Stimulated activated naive CD4-positive, alpha-beta T cell treated with Interleukin-2 at 50 U/mL for 16 hours (primary cell): ENCODE measurements at regions not wholly inside any gene's neighbourhood (a gene's known extent, or its start where the extent isn't known, plus 50 kb on each side); places are given as distances from the start of the nearest gene placed in this dataset.

Source experiments
- DNase-seq: peaks from one replicate; lab custom pipeline; 2025; lab: John Stamatoyannopoulos, UW

DNA sequence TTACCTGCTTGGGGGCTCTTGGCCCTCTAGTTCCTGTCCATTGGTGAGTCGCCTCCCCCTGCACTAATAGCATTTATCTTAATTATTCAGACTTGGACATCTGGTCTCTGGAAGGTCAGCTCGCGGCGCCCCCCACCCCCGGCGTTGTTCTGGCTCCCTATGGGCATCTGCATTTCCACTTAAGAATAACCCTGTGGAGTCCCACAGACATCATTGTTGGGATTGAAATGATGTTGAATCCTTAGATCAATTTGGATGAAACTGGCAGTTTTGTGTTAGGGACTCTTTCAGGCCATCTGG lies 313.8 kb upstream of the HS6ST1 start:
- no peak for DNase-seq

- no peak for DNase-seq
Measured at GRCh38 chr2:128633501-128633900, 314.8 kb upstream of the HS6ST1 start.

GRCh38 chr2:128635361-128635900 lies 316.8 kb upstream of the HS6ST1 start:
- no peak for DNase-seq

- no peak for DNase-seq
Measured at GRCh38 chr2:128636802-128637147, 318.1 kb upstream of the HS6ST1 start.

DNA sequence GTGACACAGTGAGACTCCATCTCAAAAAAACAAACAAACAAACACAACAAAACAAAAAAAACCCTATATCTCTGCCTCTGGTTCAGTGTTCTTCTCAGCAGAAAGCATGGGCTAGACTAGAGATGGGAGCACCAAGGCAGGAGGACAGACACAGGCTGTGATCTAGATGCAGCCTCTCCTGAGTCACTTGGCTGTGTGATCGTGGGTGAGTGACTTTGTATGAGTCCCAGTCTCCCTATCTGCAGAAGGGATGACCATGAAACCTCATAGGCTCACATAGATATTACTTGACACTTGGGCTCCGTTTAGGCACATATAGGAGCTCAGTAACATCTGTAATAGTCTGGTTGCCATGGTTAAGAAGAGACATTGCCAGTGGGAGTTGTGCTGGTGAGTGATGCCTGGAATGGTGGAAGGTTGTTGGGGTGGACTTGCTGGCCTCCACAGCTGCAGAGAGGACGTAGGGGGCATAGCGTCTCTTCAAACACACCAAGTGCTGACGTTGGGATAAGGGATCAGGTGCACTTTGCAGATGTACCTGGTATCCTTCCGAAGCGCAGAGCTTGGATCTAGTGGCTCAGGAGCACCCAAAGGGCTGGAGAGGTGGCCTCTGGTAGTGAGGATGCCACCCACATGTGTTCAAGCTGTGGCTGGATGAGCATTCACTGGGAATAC lies 318.9 kb upstream of the HS6ST1 start:
- DNase-seq: no peak

- no peak for DNase-seq
Measured at GRCh38 chr2:128638341-128639119, 319.9 kb upstream of the HS6ST1 start.

GRCh38 chr2:128639120-128639477 lies 320.4 kb upstream of the HS6ST1 start:
- no peak for DNase-seq

- no peak for DNase-seq
Measured at GRCh38 chr2:128639693-128640092, 321.0 kb upstream of the HS6ST1 start.

GRCh38 chr2:128640166-128640844 lies 321.6 kb upstream of the HS6ST1 start:
- no peak for DNase-seq

- DNase-seq: no peak
Measured at GRCh38 chr2:128640845-128641360, 322.2 kb upstream of the HS6ST1 start.

- no peak for DNase-seq
Measured at GRCh38 chr2:128641421-128642080, 322.9 kb upstream of the HS6ST1 start.

DNA sequence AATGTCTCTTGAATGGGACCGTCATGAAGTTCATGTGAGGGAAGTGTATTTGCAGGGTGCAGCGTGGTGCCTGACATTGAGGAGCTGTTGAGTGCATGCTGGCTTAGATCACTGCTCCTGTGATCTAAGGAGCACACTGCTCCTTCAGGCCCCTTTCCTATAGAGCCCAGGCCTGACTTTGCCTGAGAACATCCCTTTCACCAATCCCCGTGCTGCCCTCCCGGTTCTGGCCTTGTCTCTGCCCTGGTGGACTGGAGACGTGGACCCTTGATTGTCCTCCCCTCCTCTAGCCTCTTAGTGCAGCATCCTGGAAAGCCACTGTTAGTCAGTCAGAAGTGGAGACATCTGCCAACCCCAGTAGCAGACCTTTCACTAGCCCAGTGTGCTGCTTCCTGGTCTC lies 323.6 kb upstream of the HS6ST1 start:
- no peak for DNase-seq

- no peak for DNase-seq
Measured at GRCh38 chr2:128642821-128643220, 324.2 kb upstream of the HS6ST1 start.

DNA sequence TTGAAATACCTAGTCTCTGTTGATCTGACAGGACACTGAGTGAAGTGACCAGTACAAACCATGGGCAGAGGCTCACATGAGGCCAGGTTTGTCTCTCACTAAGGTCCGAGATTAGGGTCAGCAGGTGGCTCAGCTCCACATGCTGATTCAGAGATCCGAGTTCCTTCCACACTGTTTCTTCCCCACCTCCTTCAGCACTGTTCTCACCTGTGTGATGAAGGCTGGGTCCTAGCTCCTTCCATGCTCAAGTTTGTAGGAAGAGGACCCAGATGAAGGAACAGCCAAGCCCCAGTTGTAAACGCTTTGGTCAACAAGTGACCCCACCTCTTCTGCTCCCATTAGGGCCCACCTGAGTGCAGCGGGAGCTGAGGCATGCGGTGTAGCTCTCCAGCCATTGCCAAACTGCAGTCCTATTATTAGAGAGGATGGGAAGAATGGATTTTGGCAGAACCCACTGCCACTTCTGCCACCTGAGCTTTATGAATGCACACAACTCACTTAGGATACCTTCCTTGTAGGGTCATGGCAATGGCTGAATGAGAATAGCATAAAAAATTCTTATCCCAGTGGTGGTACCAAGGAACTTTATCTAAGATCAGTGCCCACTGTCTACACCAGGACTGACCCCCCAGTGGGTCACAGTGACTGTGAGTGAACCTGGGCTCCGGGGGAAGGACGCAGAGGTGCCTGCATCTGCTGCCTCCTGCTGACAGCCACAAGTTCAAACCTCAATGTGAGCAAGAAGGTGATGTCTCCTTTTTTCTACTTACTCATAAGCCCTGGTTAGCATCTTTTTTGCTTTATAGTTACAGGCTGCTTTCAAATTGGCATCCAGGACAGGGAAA lies 324.8 kb upstream of the HS6ST1 start:
- no peak for DNase-seq

DNA sequence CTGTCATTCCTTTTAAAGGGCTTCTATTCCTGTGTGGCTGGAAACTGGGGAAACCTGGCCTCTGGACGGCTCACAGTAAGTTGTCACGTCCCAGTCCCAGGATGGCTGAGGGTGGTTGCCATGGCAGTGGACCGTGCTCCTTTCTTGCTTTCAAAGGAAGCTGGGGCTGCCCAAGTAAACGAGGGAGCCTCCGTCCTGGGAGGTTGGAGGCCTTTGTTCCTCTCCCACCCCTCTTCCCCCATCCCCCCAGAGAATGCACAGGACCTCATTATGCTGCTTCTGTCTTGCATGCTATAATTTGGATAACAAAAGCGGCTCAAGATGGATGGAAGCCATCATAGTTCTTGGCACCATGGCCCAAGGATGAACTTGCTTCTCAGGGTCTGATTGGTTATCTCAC lies 325.5 kb upstream of the HS6ST1 start:
- no peak for DNase-seq

- no peak for DNase-seq
Measured at GRCh38 chr2:128644718-128645256, 326.1 kb upstream of the HS6ST1 start.

DNA sequence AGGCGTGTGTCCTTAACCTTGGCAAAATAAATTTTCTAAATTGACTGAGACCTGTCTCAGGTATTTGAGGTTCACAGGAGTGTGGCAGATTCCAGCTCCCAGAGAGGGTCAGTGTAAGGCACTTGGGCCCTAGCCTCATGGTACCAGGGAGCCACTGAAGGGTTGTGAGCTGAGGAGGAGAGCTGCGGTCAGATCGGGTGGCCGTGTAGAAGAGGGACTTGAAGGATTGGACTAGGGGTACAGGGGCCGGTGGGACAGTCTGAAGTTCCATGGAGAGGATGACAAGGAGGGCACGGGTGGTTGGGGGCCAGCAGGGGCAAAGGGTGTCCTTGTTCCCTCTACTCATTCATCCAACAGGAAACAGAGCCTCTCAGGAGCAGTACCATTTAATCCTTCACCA lies 327.0 kb upstream of the HS6ST1 start:
- no peak for DNase-seq

DNA sequence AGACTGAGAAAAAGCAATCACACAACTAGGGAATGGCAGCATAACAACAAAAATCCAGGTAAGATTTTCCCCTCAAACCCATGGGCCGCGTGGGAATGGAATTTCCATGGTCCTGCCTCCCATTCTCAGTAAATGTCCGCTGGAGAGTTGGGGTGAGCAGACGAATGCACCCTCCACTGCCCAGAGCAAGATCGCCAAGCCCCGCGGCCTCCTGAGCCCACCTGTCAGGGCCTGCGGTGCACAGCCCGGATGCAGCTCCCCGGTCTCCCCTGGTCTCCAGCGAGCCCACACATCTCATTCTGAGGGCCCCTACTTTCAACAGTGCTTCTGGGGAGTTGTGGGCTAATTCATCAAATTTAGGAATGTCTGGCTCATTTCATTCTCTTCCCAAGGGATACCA lies 327.4 kb upstream of the HS6ST1 start:
- no peak for DNase-seq

- DNase-seq: no peak
Measured at GRCh38 chr2:128646691-128647090, 328.0 kb upstream of the HS6ST1 start.

GRCh38 chr2:128651000-128651399 lies 332.3 kb upstream of the HS6ST1 start:
- no peak for DNase-seq

DNA sequence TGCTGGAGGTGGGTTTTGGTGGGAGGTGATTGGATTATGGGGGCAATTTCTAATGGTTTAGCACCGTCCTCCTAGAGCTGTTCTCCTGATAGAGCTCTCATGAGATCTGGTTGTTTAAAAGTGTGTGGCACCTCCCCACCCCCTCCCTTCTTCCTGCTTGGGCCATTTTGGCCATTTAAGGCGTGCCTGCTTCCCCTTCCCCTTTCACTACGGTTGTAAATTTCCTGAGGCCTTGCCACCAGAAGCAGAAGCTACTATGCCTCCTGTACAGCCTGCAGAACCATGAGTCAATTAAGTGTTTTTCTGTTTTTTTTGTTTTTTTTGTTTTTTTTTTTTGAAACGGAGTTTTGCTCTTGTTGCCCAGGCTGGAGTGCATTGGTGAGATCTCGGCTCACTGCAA lies 335.7 kb upstream of the HS6ST1 start:
- DNase-seq: no peak
